ENCODE measurements at regions not wholly inside any gene's neighbourhood (a gene's known extent, or its start where the extent isn't known, plus 50 kb on each side); places are given as distances from the start of the nearest gene placed in this dataset.

- no peak for TF ChIP-seq CTCF (IDR thresholded peaks at IDR 0.05; ENCODE audit: borderline replicate concordance, extremely low read depth, low read length, poor library complexity, severe bottlenecking)
- TF ChIP-seq EZH2 (IDR thresholded peaks at IDR 0.05; ENCODE audit: borderline replicate concordance, low read depth, low read length, severe bottlenecking), result no peak
Observed at GRCh38 chr13:85321734-85322133, 477.5 kb downstream of the SLITRK6 start.
